Colonic mucosa (tissue), 4 donors: ENCODE measurements at regions not wholly inside any gene's neighbourhood (a gene's known extent, or its start where the extent isn't known, plus 50 kb on each side); places are given as distances from the start of the nearest gene placed in this dataset.

Experiments used
- DNase-seq: peaks from one replicate; pipeline ENCODE4 v3.0.0-alpha.2; 2020
- H3K27ac ChIP-seq: fragments of 200-600 bp; one replicate; pipeline ENCODE4 v1.8.0; 2021
- H3K27me3 ChIP-seq: fragments of 200-600 bp; one replicate; pipeline ENCODE4 v1.8.0; 2021
- H3K36me3 ChIP-seq: fragments of 200-600 bp; one replicate; pipeline ENCODE4 v1.8.0; 2021
- H3K4me1 ChIP-seq: fragments of 200-600 bp; one replicate; pipeline ENCODE4 v1.8.0; 2021; ENCODE audit warnings: mild to moderate bottlenecking
- H3K4me3 ChIP-seq: fragments of 200-600 bp; one replicate; pipeline ENCODE4 v1.8.0; 2021
- H3K9ac ChIP-seq, 2 donors: one replicate each; pipeline ENCODE4 v1.7.0; 2013; ENCODE audit warnings: control low read depth in 2 of 2, low read depth in 2 of 2, low read length in 2 of 2
- H3K9me3 ChIP-seq: fragments of 200-600 bp; one replicate; pipeline ENCODE4 v1.8.0; 2021
- CTCF ChIP-seq: fragments of 200-600 bp; IDR thresholded peaks from one replicate; pipeline ENCODE4 v1.8.0; 2022; ENCODE audit warnings: antibody characterized with exemption, mild to moderate bottlenecking
- intact Hi-C: fragments of 100-400 bp; cut with DNase I; formaldehyde crosslinking; loops from one replicate; pipeline ENCODE4 v1.14.1; 2022
- donor health status: healthy.
- donor health status: DM: no; HTN: no; CAD: no.
- donor health status: DM: no; HTN: no; CAD: no.

- no peak overlapping the region for H3K9ac ChIP-seq
- H3K4me3 ChIP-seq = no peak overlapping the region
- no peaks in the 10 kb centered on the region for H3K27me3 ChIP-seq
- TF ChIP-seq CTCF = no peak
- H3K36me3 ChIP-seq = no peaks in the 10 kb centered on the region
- no peak overlapping the region for H3K27ac ChIP-seq
- DNase-seq = no peak
- H3K4me1 ChIP-seq = no peaks in the 10 kb centered on the region
- H3K9me3 ChIP-seq = no peaks in the 10 kb centered on the region
- intact Hi-C loops = no loop called here
Observed at GRCh38 chr15:81954158-81954783, 91.5 kb downstream of the MEX3B start.

GRCh38 chr15:81950841-81951414 lies 94.9 kb downstream of the MEX3B start:
- Histone ChIP-seq H3K36me3 (no peaks in the 10 kb centered on the region), H3K9me3 (no peaks in the 10 kb centered on the region), H3K4me3 (no peak overlapping the region), H3K27me3 (no peaks in the 10 kb centered on the region), H3K27ac (no peak overlapping the region), H3K9ac (no peak overlapping the region), H3K4me1 (no peaks in the 10 kb centered on the region)
- intact Hi-C loops = no loop called here
- no peak for TF ChIP-seq CTCF
- DNase-seq = no peak

DNA sequence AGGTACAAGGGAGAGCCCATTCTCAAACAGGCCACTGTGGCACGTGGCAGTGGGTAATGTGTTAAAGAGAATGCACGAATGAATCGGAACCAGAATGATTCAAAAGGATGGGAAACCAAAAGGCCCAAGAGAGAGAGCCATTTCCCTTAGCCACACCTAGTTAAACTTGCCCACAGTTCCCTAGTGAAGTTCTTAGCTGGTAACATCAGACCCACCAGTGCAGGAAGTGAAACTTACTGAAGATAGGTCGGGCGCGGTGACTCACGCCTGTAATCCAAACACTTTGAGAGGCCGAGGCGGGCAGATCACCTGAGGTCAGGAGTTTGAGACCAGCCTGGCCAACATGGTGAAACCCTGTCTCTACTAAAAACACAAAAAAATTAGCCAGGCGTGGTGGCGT lies 97.1 kb downstream of the MEX3B start:
- intact Hi-C loops = no loop called here
- no peaks in the 10 kb centered on the region for H3K36me3 ChIP-seq
- DNase-seq = no peak
- no peak overlapping the region for H3K9ac ChIP-seq
- H3K4me3 ChIP-seq = no peak overlapping the region
- no peaks in the 10 kb centered on the region for H3K9me3 ChIP-seq
- no peak for TF ChIP-seq CTCF
- H3K4me1 ChIP-seq = no peaks in the 10 kb centered on the region
- no peaks in the 10 kb centered on the region for H3K27me3 ChIP-seq
- no peak overlapping the region for H3K27ac ChIP-seq

DNA sequence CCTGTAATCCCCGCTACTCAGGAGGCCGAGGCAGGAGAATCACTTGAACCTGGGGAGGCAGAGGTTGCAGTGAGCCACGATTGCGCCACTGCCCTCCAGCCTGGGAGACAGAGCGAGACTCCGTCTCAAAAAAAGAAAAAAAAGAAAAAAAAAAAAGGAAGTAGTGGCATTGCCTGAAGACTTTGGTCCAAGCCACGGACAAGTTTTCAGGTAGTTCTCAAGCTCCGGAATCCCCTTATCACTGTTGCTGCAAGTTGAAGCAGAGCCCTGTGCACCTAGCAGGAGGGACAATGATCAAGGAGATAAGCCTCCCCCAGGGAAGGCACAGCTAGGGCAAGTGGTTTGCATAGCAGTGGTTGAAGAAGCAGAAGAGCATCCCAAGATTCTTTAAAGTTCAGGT lies 97.6 kb downstream of the MEX3B start:
- H3K4me3 ChIP-seq = no peak overlapping the region
- H3K27me3 ChIP-seq = no peaks in the 10 kb centered on the region
- DNase-seq = no peak
- no peak overlapping the region for H3K27ac ChIP-seq
- no peaks in the 10 kb centered on the region for H3K4me1 ChIP-seq
- no peak for TF ChIP-seq CTCF
- no peak overlapping the region for H3K9ac ChIP-seq
- H3K9me3 ChIP-seq = no peaks in the 10 kb centered on the region
- H3K36me3 ChIP-seq = no peaks in the 10 kb centered on the region
- intact Hi-C loops = no loop called here

DNA sequence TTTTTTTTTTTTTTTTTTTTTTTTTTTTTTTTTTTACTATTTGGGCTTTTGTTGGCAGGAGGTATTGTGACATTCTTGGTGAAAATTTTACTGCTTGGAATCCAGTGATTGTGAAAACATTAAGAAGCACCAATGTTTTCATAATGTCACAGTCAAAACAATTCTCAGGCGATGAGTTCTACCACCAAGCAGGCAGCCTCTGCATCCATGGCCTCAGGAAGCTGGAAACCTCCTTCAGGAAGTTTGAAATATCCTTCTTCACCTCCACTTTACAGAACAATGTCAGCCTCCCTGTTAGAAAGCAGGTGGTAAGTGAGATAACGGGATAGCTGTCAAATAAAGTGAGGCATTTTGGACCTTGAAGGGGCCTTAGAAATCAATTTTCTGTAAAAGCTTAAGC lies 98.3 kb downstream of the MEX3B start:
- intact Hi-C loops = no loop called here
- Histone ChIP-seq H3K4me3 (no peak overlapping the region), H3K27ac (no peak overlapping the region), H3K36me3 (no peaks in the 10 kb centered on the region), H3K27me3 (no peaks in the 10 kb centered on the region), H3K9me3 (no peaks in the 10 kb centered on the region), H3K9ac (no peak overlapping the region), H3K4me1 (no peaks in the 10 kb centered on the region)
- TF ChIP-seq CTCF = no peak
- no peak for DNase-seq
